Fibroblast of lung (primary cell): ENCODE measurements at regions not wholly inside any gene's neighbourhood (a gene's known extent, or its start where the extent isn't known, plus 50 kb on each side); places are given as distances from the start of the nearest gene placed in this dataset.
"Not testable (repeated sequence)": the region's sequence is repeated elsewhere in the genome, so short reads cannot be mapped to it uniquely, and the experiment has no call there.

Source experiments
- DNase-seq, 2 donors: peaks; one replicate each; pipeline versions ENCODE4 v3.0.0 to v3.0.0-alpha.2; 2010; ENCODE audit warnings: low read depth in 2 of 2
- H2AFZ ChIP-seq: 2 replicates; pipeline ENCODE4 v1.5.1; 2012; ENCODE audit warnings: low read length, control low read depth, inconsistent platforms
- H3K27ac ChIP-seq: 2 replicates; pipeline ENCODE4 v1.5.1; 2011; ENCODE audit warnings: low read length, control low read depth; ENCODE audit not compliant: insufficient read depth
- H3K27me3 ChIP-seq: 2 replicates; pipeline ENCODE4 v1.5.1; 2011; ENCODE audit warnings: mild to moderate bottlenecking, low read length; ENCODE audit not compliant: control insufficient read depth, insufficient read depth
- H3K36me3 ChIP-seq: 2 replicates; pipeline ENCODE4 v1.5.1; 2011; ENCODE audit warnings: low read length; ENCODE audit not compliant: control insufficient read depth, insufficient read depth
- H3K4me1 ChIP-seq: 2 replicates; pipeline ENCODE4 v1.5.1; 2011; ENCODE audit warnings: low read length; ENCODE audit not compliant: control insufficient read depth, insufficient read depth; ENCODE audit errors: extremely low read depth
- H3K4me2 ChIP-seq: 2 replicates; pipeline ENCODE4 v1.5.1; 2011; ENCODE audit warnings: low read length, control low read depth; ENCODE audit not compliant: insufficient read depth; ENCODE audit errors: extremely low read depth
- H3K4me3 ChIP-seq, 4 experiments: fragments of 200-600 bp in 1 of 4; sonication (generic) in 1 of 4; replicated peaks in 1 of 4; 2 replicates each; pipeline ENCODE4 v1.5.1; 2011 to 2016; ENCODE audit warnings: low read length in 4 of 4, low read depth in 3 of 4, mild to moderate bottlenecking in 3 of 4, control low read depth in 2 of 4, inconsistent platforms in 1 of 4, mixed read lengths in 1 of 4; ENCODE audit not compliant: insufficient read depth in 1 of 4; ENCODE audit errors: control extremely low read depth in 1 of 4
- H3K79me2 ChIP-seq: 2 replicates; pipeline ENCODE4 v1.5.1; 2012; ENCODE audit warnings: mild to moderate bottlenecking, low read length, inconsistent platforms; ENCODE audit not compliant: control insufficient read depth, insufficient read depth
- H3K9ac ChIP-seq: 2 replicates; pipeline ENCODE4 v1.5.1; 2011; ENCODE audit warnings: mild to moderate bottlenecking, low read length, control low read depth; ENCODE audit not compliant: insufficient read depth
- H3K9me3 ChIP-seq: 2 replicates; pipeline ENCODE4 v1.5.1; 2012; ENCODE audit warnings: low read depth, low read length; ENCODE audit not compliant: control insufficient read depth, insufficient read depth
- H4K20me1 ChIP-seq: 2 replicates; pipeline ENCODE4 v1.5.1; 2011; ENCODE audit warnings: low read length; ENCODE audit not compliant: control insufficient read depth, insufficient read depth; ENCODE audit errors: extremely low read depth
- EZH2 ChIP-seq: IDR thresholded peaks from 2 replicates; pipeline ENCODE4 v1.5.1; 2012; ENCODE audit warnings: low read length, control low read depth, mild to moderate bottlenecking; ENCODE audit errors: missing control alignments
- TF ChIP-seq, protein P1 (sequence below), 2 donors: IDR thresholded peaks in 1 of 2; conservative IDR thresholded peaks in 1 of 2; 1 replicate in 1 of 2; 2 replicates in 1 of 2; pipeline ENCODE4 v1.5.1; 2011 to 2012; ENCODE audit warnings: low read length in 2 of 2, control low read depth in 1 of 2, inconsistent platforms in 1 of 2, low read depth in 1 of 2, mild to moderate bottlenecking in 1 of 2

DNA sequence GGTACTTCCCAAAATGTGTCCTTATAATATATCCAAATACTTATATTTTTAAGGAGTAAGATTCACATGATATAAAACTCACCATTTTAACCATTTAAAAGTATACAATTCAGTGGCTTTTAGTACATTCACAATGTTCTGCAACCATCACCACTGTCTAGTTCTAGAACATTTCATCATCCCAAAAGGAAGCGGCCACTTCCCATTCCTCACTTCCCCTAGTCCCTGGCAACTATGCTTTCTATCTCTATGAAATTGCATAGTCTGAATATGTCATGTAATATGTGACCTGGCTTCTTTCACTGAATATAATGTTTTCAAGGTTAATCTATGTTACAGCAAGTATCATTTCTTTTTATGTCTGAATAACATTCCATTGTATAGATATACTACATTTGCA, 615.1 kb upstream of the SGCD start:
- H3K9ac ChIP-seq: no peak overlapping the region
- no peaks in the 10 kb centered on the region for H3K4me1 ChIP-seq
- no peak for DNase-seq
- no peak overlapping the region for H3K27ac ChIP-seq
- no peaks in the 10 kb centered on the region for H3K36me3 ChIP-seq
- H3K9me3 ChIP-seq: no peaks in the 10 kb centered on the region
- H4K20me1 ChIP-seq: no peaks in the 10 kb centered on the region
- no peaks in the 10 kb centered on the region for H3K27me3 ChIP-seq
- no peak overlapping the region for H3K4me3 ChIP-seq
- no peak overlapping the region for H3K4me2 ChIP-seq
- H3K79me2 ChIP-seq: no peaks in the 10 kb centered on the region
- no peak overlapping the region for H2AFZ ChIP-seq
- TF ChIP-seq, protein P1, sequence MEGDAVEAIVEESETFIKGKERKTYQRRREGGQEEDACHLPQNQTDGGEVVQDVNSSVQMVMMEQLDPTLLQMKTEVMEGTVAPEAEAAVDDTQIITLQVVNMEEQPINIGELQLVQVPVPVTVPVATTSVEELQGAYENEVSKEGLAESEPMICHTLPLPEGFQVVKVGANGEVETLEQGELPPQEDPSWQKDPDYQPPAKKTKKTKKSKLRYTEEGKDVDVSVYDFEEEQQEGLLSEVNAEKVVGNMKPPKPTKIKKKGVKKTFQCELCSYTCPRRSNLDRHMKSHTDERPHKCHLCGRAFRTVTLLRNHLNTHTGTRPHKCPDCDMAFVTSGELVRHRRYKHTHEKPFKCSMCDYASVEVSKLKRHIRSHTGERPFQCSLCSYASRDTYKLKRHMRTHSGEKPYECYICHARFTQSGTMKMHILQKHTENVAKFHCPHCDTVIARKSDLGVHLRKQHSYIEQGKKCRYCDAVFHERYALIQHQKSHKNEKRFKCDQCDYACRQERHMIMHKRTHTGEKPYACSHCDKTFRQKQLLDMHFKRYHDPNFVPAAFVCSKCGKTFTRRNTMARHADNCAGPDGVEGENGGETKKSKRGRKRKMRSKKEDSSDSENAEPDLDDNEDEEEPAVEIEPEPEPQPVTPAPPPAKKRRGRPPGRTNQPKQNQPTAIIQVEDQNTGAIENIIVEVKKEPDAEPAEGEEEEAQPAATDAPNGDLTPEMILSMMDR (conservative IDR thresholded peaks at IDR 0.05 in 1 of 2, IDR thresholded peaks at IDR 0.05 in 1 of 2; ENCODE audit: low read depth in 1 of 2, low read length in 2 of 2): no peak
- no peak for TF ChIP-seq EZH2

DNA sequence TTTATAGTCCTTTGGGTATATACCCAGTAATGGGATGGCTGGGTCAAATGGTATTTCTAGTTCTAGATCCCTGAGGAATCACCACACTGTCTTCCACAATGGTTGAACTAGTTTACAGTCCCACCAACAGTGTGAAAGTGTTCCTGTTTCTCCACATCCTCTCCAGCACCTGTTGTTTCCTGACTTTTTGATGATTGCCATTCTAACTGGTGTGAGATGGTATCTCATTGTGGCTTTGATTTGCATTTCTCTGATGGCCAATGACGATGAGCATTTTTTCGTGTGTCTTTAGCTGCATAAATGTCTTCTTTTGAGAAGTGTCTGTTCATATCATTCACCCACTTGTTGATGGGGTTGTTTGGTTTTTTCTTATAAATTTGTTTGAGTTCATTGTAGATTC, 612.5 kb upstream of the SGCD start:
- H3K36me3 ChIP-seq, H2AFZ ChIP-seq, H3K4me2 ChIP-seq, H3K9me3 ChIP-seq, H3K4me1 ChIP-seq, H3K27ac ChIP-seq, H3K79me2 ChIP-seq, H3K9ac ChIP-seq, H3K27me3 ChIP-seq, H4K20me1 ChIP-seq, H3K4me3 ChIP-seq, DNase-seq: not testable (repeated sequence)

- H3K9me3 ChIP-seq: no peaks in the 10 kb centered on the region
- H3K36me3 ChIP-seq: no peaks in the 10 kb centered on the region
- H3K79me2 ChIP-seq: no peaks in the 10 kb centered on the region
- no peak overlapping the region for H3K4me3 ChIP-seq
- no peaks in the 10 kb centered on the region for H4K20me1 ChIP-seq
- no peaks in the 10 kb centered on the region for H3K27me3 ChIP-seq
- no peak overlapping the region for H3K27ac ChIP-seq
- H3K9ac ChIP-seq: no peak overlapping the region
- DNase-seq: peak; percentile 1 to 9
- no peak overlapping the region for H2AFZ ChIP-seq
- H3K4me1 ChIP-seq: no peaks in the 10 kb centered on the region
- no peak overlapping the region for H3K4me2 ChIP-seq
- TF ChIP-seq, protein P1 (conservative IDR thresholded peaks at IDR 0.05 in 1 of 2, IDR thresholded peaks at IDR 0.05 in 1 of 2; ENCODE audit: low read depth in 1 of 2, low read length in 2 of 2): no peak
- no peak for TF ChIP-seq EZH2
Measured at GRCh38 chr5:155726267-155726666, 600.7 kb upstream of the SGCD start.
